Erythroblast (primary cell): ENCODE measurements at regions not wholly inside any gene's neighbourhood (a gene's known extent, or its start where the extent isn't known, plus 50 kb on each side); places are given as distances from the start of the nearest gene placed in this dataset.

Source experiments
- GATA1 ChIP-seq: IDR thresholded peaks from 2 replicates; pipeline ENCODE4 v1.6.1; 2011; ENCODE audit warnings: low read depth, mild to moderate bottlenecking, control low read depth, low read length, moderate library complexity
- POLR2A ChIP-seq: IDR thresholded peaks from 2 replicates; pipeline ENCODE4 v1.6.1; 2011; ENCODE audit warnings: mild to moderate bottlenecking, low read length

GRCh38 chr16:64712026-64712425, 409.8 kb downstream of the CDH11 start:
- no peak for TF ChIP-seq POLR2A
- TF ChIP-seq GATA1 = no peak
